H9 (cell line): ENCODE measurements at regions not wholly inside any gene's neighbourhood (a gene's known extent, or its start where the extent isn't known, plus 50 kb on each side); places are given as distances from the start of the nearest gene placed in this dataset.

Source experiments
- DNase-seq: peaks from one replicate; pipeline ENCODE4 v3.0.0-alpha.2; 2017
- H2AFZ ChIP-seq: one replicate; pipeline ENCODE4 v1.6.1; 2013; ENCODE audit warnings: mild to moderate bottlenecking, low read length, control low read depth, moderate library complexity
- H2AK5ac ChIP-seq: 2 replicates; pipeline ENCODE4 v1.6.1; 2013; ENCODE audit warnings: low read length, control low read depth, mixed read lengths; ENCODE audit not compliant: insufficient read length
- H2BK120ac ChIP-seq: one replicate; pipeline ENCODE4 v1.6.1; 2013; ENCODE audit warnings: low read depth, mild to moderate bottlenecking, low read length, control low read depth, inconsistent platforms; ENCODE audit not compliant: poor library complexity, severe bottlenecking
- H2BK12ac ChIP-seq: 2 replicates; pipeline ENCODE4 v1.6.1; 2013; ENCODE audit warnings: low read length, control low read depth, mixed read lengths, low read depth; ENCODE audit not compliant: insufficient read length
- H2BK15ac ChIP-seq: 2 replicates; pipeline ENCODE4 v1.6.1; 2013; ENCODE audit warnings: low read depth, low read length, control low read depth
- H2BK20ac ChIP-seq: one replicate; pipeline ENCODE4 v1.6.1; 2013; ENCODE audit warnings: low read depth, mild to moderate bottlenecking, low read length, control low read depth, inconsistent platforms; ENCODE audit not compliant: poor library complexity, severe bottlenecking
- H2BK5ac ChIP-seq: 2 replicates; pipeline ENCODE4 v1.6.1; 2013; ENCODE audit warnings: low read length, control low read depth, mixed read lengths; ENCODE audit not compliant: insufficient read length
- H3K14ac ChIP-seq: 2 replicates; pipeline ENCODE4 v1.6.1; 2013; ENCODE audit warnings: low read length, control low read depth; ENCODE audit not compliant: insufficient read depth
- H3K18ac ChIP-seq: 2 replicates; pipeline ENCODE4 v1.6.1; 2013; ENCODE audit warnings: low read depth, mild to moderate bottlenecking, mixed read lengths, low read length, control low read depth; ENCODE audit not compliant: insufficient read length
- H3K23ac ChIP-seq: 2 replicates; pipeline ENCODE4 v1.6.1; 2013; ENCODE audit warnings: low read length, control low read depth, mixed read lengths, low read depth; ENCODE audit not compliant: insufficient read length
- H3K23me2 ChIP-seq: 2 replicates; pipeline ENCODE4 v1.6.1; 2013; ENCODE audit warnings: low read depth, mild to moderate bottlenecking, mixed read lengths, low read length, control low read depth; ENCODE audit not compliant: insufficient read length, poor library complexity, severe bottlenecking
- H3K27ac ChIP-seq: 2 replicates; pipeline ENCODE4 v1.5.1; 2013; ENCODE audit warnings: low read length, control low read depth, mixed read lengths, low read depth; ENCODE audit not compliant: insufficient read length
- H3K27me3 ChIP-seq: 2 replicates; pipeline ENCODE4 v1.6.1; 2013; ENCODE audit warnings: low read length, control low read depth, inconsistent platforms; ENCODE audit not compliant: insufficient read depth
- H3K4ac ChIP-seq: 2 replicates; pipeline ENCODE4 v1.6.1; 2013; ENCODE audit warnings: low read depth, mild to moderate bottlenecking, control low read depth, inconsistent platforms, low read length, moderate library complexity
- H3K4me1 ChIP-seq: 2 replicates; pipeline ENCODE4 v1.6.1; 2013; ENCODE audit warnings: low read length, control low read depth, inconsistent platforms; ENCODE audit not compliant: insufficient read depth
- H3K4me2 ChIP-seq: 2 replicates; pipeline ENCODE4 v1.6.1; 2013; ENCODE audit warnings: low read length, control low read depth, mixed read lengths; ENCODE audit not compliant: insufficient read length, insufficient read depth
- H3K56ac ChIP-seq: 2 replicates; pipeline ENCODE4 v1.6.1; 2013; ENCODE audit warnings: low read depth, mild to moderate bottlenecking, mixed read lengths, low read length, control low read depth; ENCODE audit not compliant: insufficient read length
- H3K79me1 ChIP-seq: 2 replicates; pipeline ENCODE4 v1.6.1; 2013; ENCODE audit warnings: low read depth, mild to moderate bottlenecking, moderate library complexity, low read length, control low read depth, inconsistent platforms; ENCODE audit not compliant: insufficient read depth, poor library complexity, severe bottlenecking
- H3K79me2 ChIP-seq: 2 replicates; pipeline ENCODE4 v1.6.1; 2013; ENCODE audit warnings: low read length, control low read depth, inconsistent platforms; ENCODE audit not compliant: insufficient read depth
- H3K9ac ChIP-seq: 2 replicates; pipeline ENCODE4 v1.6.1; 2013; ENCODE audit warnings: low read length, control low read depth, mixed read lengths; ENCODE audit not compliant: insufficient read length; ENCODE audit errors: extremely low read depth
- H3K9me3 ChIP-seq: one replicate; pipeline ENCODE4 v1.6.1; 2013; ENCODE audit warnings: low read depth, low read length, inconsistent platforms; ENCODE audit not compliant: control insufficient read depth
- H3T11ph ChIP-seq: one replicate; pipeline ENCODE4 v1.6.1; 2013; ENCODE audit warnings: mild to moderate bottlenecking, low read length, control low read depth, inconsistent platforms
- H4K20me1 ChIP-seq: one replicate; pipeline ENCODE4 v1.6.1; 2013; ENCODE audit not compliant: control insufficient read depth, insufficient read length, insufficient read depth
- H4K5ac ChIP-seq: 2 replicates; pipeline ENCODE4 v1.6.1; 2013; ENCODE audit warnings: low read depth, mild to moderate bottlenecking, mixed read lengths, low read length, control low read depth; ENCODE audit not compliant: insufficient read length
- H4K8ac ChIP-seq: replicated peaks from 2 replicates; pipeline ENCODE4 v1.6.1; 2013; ENCODE audit warnings: low read length, control low read depth, mixed read lengths, low read depth; ENCODE audit not compliant: insufficient read length
- H4K91ac ChIP-seq: 2 replicates; pipeline ENCODE4 v1.6.1; 2013; ENCODE audit warnings: low read depth, mild to moderate bottlenecking, moderate library complexity, mixed read lengths, low read length, control low read depth; ENCODE audit not compliant: insufficient read length
- H3K27ac Mint-ChIP-seq, 3 experiments: 2 replicates in 2 of 3; 3 replicates in 1 of 3; pipeline ENCODE4 v1.8.0; 2020 to 2021; ENCODE audit warnings: mixed read lengths in 3 of 3, mild to moderate bottlenecking in 1 of 3, moderate library complexity in 1 of 3
- H3K27me3 Mint-ChIP-seq: 2 replicates; pipeline ENCODE4 v1.8.0; 2021; ENCODE audit warnings: low read depth, mild to moderate bottlenecking, moderate library complexity, mixed read lengths
- H3K36me3 Mint-ChIP-seq, 3 experiments: 2 replicates in 2 of 3; 3 replicates in 1 of 3; pipeline ENCODE4 v1.8.0; 2020 to 2021; ENCODE audit warnings: low read depth in 3 of 3, mixed read lengths in 3 of 3; ENCODE audit not compliant: insufficient read depth in 1 of 3
- H3K4me1 Mint-ChIP-seq, 2 experiments: 2 replicates each; pipeline ENCODE4 v1.8.0; 2020; ENCODE audit warnings: mixed read lengths in 2 of 2
- H3K4me3 Mint-ChIP-seq, 2 experiments: 2 replicates in 1 of 2; 3 replicates in 1 of 2; pipeline ENCODE4 v1.8.0; 2020 to 2021; ENCODE audit warnings: mild to moderate bottlenecking in 2 of 2, mixed read lengths in 2 of 2, moderate library complexity in 1 of 2
- H3K9me3 Mint-ChIP-seq, 2 experiments: 2 replicates in 1 of 2; 3 replicates in 1 of 2; pipeline ENCODE4 v1.8.0; 2020; ENCODE audit warnings: mild to moderate bottlenecking in 2 of 2, mixed read lengths in 2 of 2, moderate library complexity in 1 of 2
- CTCF ChIP-seq: fragments of 200-600 bp; sonication (generic); conservative IDR thresholded peaks from 3 replicates; pipeline ENCODE4 v1.8.0; 2021; ENCODE audit warnings: antibody characterized with exemption, mild to moderate bottlenecking
- WGBS: extraction: QIAGEN DNeasy Blood & Tissue Kit; methylation state at CpG from one replicate; pipeline ENCODE4 v1.1.7; 2013; ENCODE audit warnings: missing lambda C conversion rate, low lambda C conversion rate, mixed read lengths; ENCODE audit not compliant: insufficient read length; ENCODE audit errors: extremely low coverage; 5-methylcytosine and 5-hydroxymethylcytosine counted together

DNA sequence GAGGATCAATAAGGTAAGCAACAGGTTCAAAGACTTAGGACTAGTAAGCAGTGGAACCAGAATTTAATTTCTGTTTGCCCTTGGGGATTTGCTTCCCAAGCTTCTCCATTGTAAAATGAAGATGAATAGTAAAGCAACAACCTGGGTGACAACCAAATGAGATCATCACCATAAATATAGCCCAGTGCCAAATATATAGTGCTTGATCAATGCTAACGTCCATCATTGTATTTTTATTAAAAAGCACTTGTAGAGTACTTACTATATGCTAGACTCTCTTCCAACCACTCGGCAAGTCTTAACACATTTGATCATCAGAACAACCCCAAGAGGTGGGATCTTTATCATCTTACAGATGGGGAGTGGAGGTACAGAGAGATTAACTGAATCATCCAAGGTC lies 51.5 kb upstream of the NMNAT3 start:
- Mint-ChIP-seq H3K27me3 (peaks cover 2% of the 10 kb centered on the region; the same call in 1 of the 2 replicates), H3K4me1 (no peaks in the 10 kb centered on the region), H3K36me3 (no peaks in the 10 kb centered on the region; a peak in 1 of 7 replicates), H3K4me3 (no peak overlapping the region), H3K9me3 (no peaks in the 10 kb centered on the region), H3K27ac (no peak overlapping the region)
- no peak for DNase-seq
- Histone ChIP-seq H3K23me2 (no peaks in the 10 kb centered on the region), H3K27ac (no peak overlapping the region), H3K14ac (no peak overlapping the region), H2BK15ac (no peak overlapping the region), H3K27me3 (no peaks in the 10 kb centered on the region), H3K4me2 (no peak overlapping the region), H3K56ac (no peak overlapping the region), H3K18ac (no peak overlapping the region), H2AFZ (no peak overlapping the region), H4K5ac (no peak overlapping the region), H4K8ac (no peak overlapping the region), H3K4me1 (no peaks in the 10 kb centered on the region), H3K4ac (no peak overlapping the region), H3K79me2 (no peaks in the 10 kb centered on the region), H3T11ph (no peak overlapping the region), H2BK5ac (no peak overlapping the region), H2AK5ac (no peak overlapping the region), H4K20me1 (no peaks in the 10 kb centered on the region), H3K9ac (no peak overlapping the region), H3K9me3 (no peaks in the 10 kb centered on the region), H4K91ac (no peak overlapping the region), H3K23ac (no peak overlapping the region), H2BK20ac (no peak overlapping the region), H2BK12ac (no peak overlapping the region), H2BK120ac (no peak overlapping the region), H3K79me1 (no peaks in the 10 kb centered on the region)
- TF ChIP-seq CTCF, result no peak
- no CpG with 5 or more reads among the region's 2 CpGs for WGBS
